ENCODE measurements at regions not wholly inside any gene's neighbourhood (a gene's known extent, or its start where the extent isn't known, plus 50 kb on each side); places are given as distances from the start of the nearest gene placed in this dataset.

GRCh38 chr21:26761174-26761915 is 83.9 kb downstream of the ADAMTS1 start:
- H3K9me3 ChIP-seq, result no peaks in the 10 kb centered on the region
- H3K27me3 ChIP-seq, result no peaks in the 10 kb centered on the region
- H3K9ac ChIP-seq (ENCODE audit: low read depth in 2 of 2, low read length in 2 of 2), result no peak overlapping the region
- no peaks in the 10 kb centered on the region for H3K4me1 ChIP-seq
- H3K36me3 ChIP-seq, result no peaks in the 10 kb centered on the region
- no peak for TF ChIP-seq CTCF (IDR thresholded peaks at IDR 0.05)
- intact Hi-C loops (cut with DNase I), result no loop called here
- no peak overlapping the region for H3K4me3 ChIP-seq
- no peak overlapping the region for H3K27ac ChIP-seq
- DNase-seq, result no peak

- H3K4me1 ChIP-seq, result no peaks in the 10 kb centered on the region
- H3K27ac ChIP-seq, result no peak overlapping the region
- H3K9me3 ChIP-seq, result no peaks in the 10 kb centered on the region
- no peaks in the 10 kb centered on the region for H3K27me3 ChIP-seq
- no peak overlapping the region for H3K9ac ChIP-seq (ENCODE audit: low read depth in 2 of 2, low read length in 2 of 2)
- no peak overlapping the region for H3K4me3 ChIP-seq
- no peak for TF ChIP-seq CTCF (IDR thresholded peaks at IDR 0.05)
- no peak for DNase-seq
- H3K36me3 ChIP-seq, result no peaks in the 10 kb centered on the region
- intact Hi-C loops (cut with DNase I), result no loop called here
These were observed 85.5 kb downstream of the ADAMTS1 start for GRCh38 chr21:26759731-26760130.

GRCh38 chr21:26758083-26758880 is 86.9 kb downstream of the ADAMTS1 start:
- intact Hi-C loops (cut with DNase I), result no loop called here
- no peak overlapping the region for H3K4me3 ChIP-seq
- H3K9me3 ChIP-seq, result no peaks in the 10 kb centered on the region
- no peak for TF ChIP-seq CTCF (IDR thresholded peaks at IDR 0.05)
- H3K27ac ChIP-seq, result no peak overlapping the region
- H3K4me1 ChIP-seq, result no peaks in the 10 kb centered on the region
- H3K9ac ChIP-seq (ENCODE audit: low read depth in 2 of 2, low read length in 2 of 2), result no peak overlapping the region
- H3K27me3 ChIP-seq, result no peaks in the 10 kb centered on the region
- no peaks in the 10 kb centered on the region for H3K36me3 ChIP-seq
- DNase-seq, result no peak

- H3K4me1 ChIP-seq, result no peaks in the 10 kb centered on the region
- H3K27me3 ChIP-seq, result no peaks in the 10 kb centered on the region
- no peak overlapping the region for H3K9ac ChIP-seq (ENCODE audit: low read depth in 2 of 2, low read length in 2 of 2)
- no peak for DNase-seq
- no peak for TF ChIP-seq CTCF (IDR thresholded peaks at IDR 0.05)
- intact Hi-C loops (cut with DNase I), result no loop called here
- H3K9me3 ChIP-seq, result no peaks in the 10 kb centered on the region
- H3K36me3 ChIP-seq, result no peaks in the 10 kb centered on the region
- H3K27ac ChIP-seq, result no peak overlapping the region
- H3K4me3 ChIP-seq, result no peak overlapping the region
These were observed 88.6 kb downstream of the ADAMTS1 start for GRCh38 chr21:26756491-26757159.

- no peaks in the 10 kb centered on the region for H3K4me1 ChIP-seq
- no peak for TF ChIP-seq CTCF (IDR thresholded peaks at IDR 0.05)
- no peak overlapping the region for H3K27ac ChIP-seq
- H3K4me3 ChIP-seq, result no peak overlapping the region
- intact Hi-C loops (cut with DNase I), result no loop called here
- no peak for DNase-seq
- H3K36me3 ChIP-seq, result no peaks in the 10 kb centered on the region
- H3K9ac ChIP-seq (ENCODE audit: low read depth in 2 of 2, low read length in 2 of 2), result no peak overlapping the region
- no peaks in the 10 kb centered on the region for H3K27me3 ChIP-seq
- no peaks in the 10 kb centered on the region for H3K9me3 ChIP-seq
These were observed 90.4 kb downstream of the ADAMTS1 start for GRCh38 chr21:26754853-26755252.

Data from colonic mucosa (tissue), 4 donors.